Mesenchymal stem cell (in vitro differentiated cells and primary cell): ENCODE measurements at regions not wholly inside any gene's neighbourhood (a gene's known extent, or its start where the extent isn't known, plus 50 kb on each side); places are given as distances from the start of the nearest gene placed in this dataset.

Experiments used
- DNase-seq: peaks from one replicate; pipeline ENCODE4 v3.0.0-alpha.2; 2013
- H2AFZ ChIP-seq: one replicate; pipeline ENCODE4 v1.6.1; 2013; ENCODE audit warnings: low read depth, mild to moderate bottlenecking, control low read depth, inconsistent platforms, low read length, moderate library complexity
- H2AK5ac ChIP-seq: 2 replicates; pipeline ENCODE4 v1.6.1; 2013; ENCODE audit warnings: low read length, moderate library complexity, mild to moderate bottlenecking, inconsistent platforms; ENCODE audit not compliant: severe bottlenecking
- H2BK120ac ChIP-seq: one replicate; pipeline ENCODE4 v1.6.1; 2013; ENCODE audit warnings: low read depth, mild to moderate bottlenecking, inconsistent platforms, low read length, moderate library complexity
- H2BK12ac ChIP-seq, 2 experiments: one replicate each; pipeline ENCODE4 v1.6.1; 2013; ENCODE audit warnings: inconsistent platforms in 2 of 2, low read length in 2 of 2, mild to moderate bottlenecking in 2 of 2, moderate library complexity in 2 of 2, control low read depth in 1 of 2
- H2BK15ac ChIP-seq: one replicate; pipeline ENCODE4 v1.6.1; 2013; ENCODE audit warnings: mild to moderate bottlenecking, low read depth, inconsistent platforms; ENCODE audit not compliant: poor library complexity, severe bottlenecking
- H2BK5ac ChIP-seq: 2 replicates; pipeline ENCODE4 v1.6.1; 2013; ENCODE audit warnings: low read depth, mild to moderate bottlenecking, low read length, control low read depth, inconsistent platforms; ENCODE audit not compliant: poor library complexity, severe bottlenecking
- H3K14ac ChIP-seq, 2 experiments: one replicate each; pipeline ENCODE4 v1.6.1; 2013; ENCODE audit warnings: inconsistent platforms in 2 of 2, low read length in 2 of 2, control low read depth in 1 of 2, mild to moderate bottlenecking in 1 of 2, moderate library complexity in 1 of 2
- H3K18ac ChIP-seq, 2 experiments: one replicate each; pipeline ENCODE4 v1.6.1; 2013; ENCODE audit warnings: inconsistent platforms in 2 of 2, low read length in 2 of 2, control low read depth in 1 of 2, low read depth in 1 of 2, mild to moderate bottlenecking in 1 of 2
- H3K23ac ChIP-seq, 2 experiments: one replicate each; pipeline ENCODE4 v1.6.1; 2013; ENCODE audit warnings: inconsistent platforms in 2 of 2, low read length in 2 of 2, mild to moderate bottlenecking in 2 of 2, moderate library complexity in 2 of 2, control low read depth in 1 of 2
- H3K27ac ChIP-seq: 2 replicates; pipeline ENCODE4 v1.5.1; 2013; ENCODE audit warnings: mild to moderate bottlenecking, moderate library complexity, low read length, control low read depth, inconsistent platforms; ENCODE audit not compliant: poor library complexity, severe bottlenecking
- H3K27me3 ChIP-seq, 2 experiments: 2 replicates each; pipeline versions ENCODE4 v1.6.1 to v1.7.0; 2013; ENCODE audit warnings: low read length in 2 of 2, mild to moderate bottlenecking in 2 of 2, moderate library complexity in 2 of 2, control low read depth in 1 of 2, inconsistent platforms in 1 of 2; ENCODE audit not compliant: control insufficient read depth in 1 of 2, insufficient read depth in 1 of 2
- H3K36me3 ChIP-seq, 2 experiments: 2 replicates each; pipeline versions ENCODE4 v1.6.1 to v1.7.0; 2013; ENCODE audit warnings: low read length in 2 of 2, control low read depth in 1 of 2, inconsistent platforms in 1 of 2, low read depth in 1 of 2, mild to moderate bottlenecking in 1 of 2; ENCODE audit not compliant: insufficient read depth in 2 of 2, control insufficient read depth in 1 of 2
- H3K4ac ChIP-seq, 2 experiments: one replicate each; pipeline ENCODE4 v1.6.1; 2013; ENCODE audit warnings: inconsistent platforms in 2 of 2, low read length in 2 of 2, mild to moderate bottlenecking in 2 of 2, moderate library complexity in 2 of 2, control low read depth in 1 of 2, low read depth in 1 of 2
- H3K4me1 ChIP-seq: 2 replicates; pipeline ENCODE4 v1.6.1; 2013; ENCODE audit warnings: low read depth, low read length, control low read depth; ENCODE audit not compliant: control insufficient read depth, insufficient read depth
- H3K4me2 ChIP-seq: 2 replicates; pipeline ENCODE4 v1.6.1; 2013; ENCODE audit warnings: low read length, mild to moderate bottlenecking, inconsistent platforms; ENCODE audit not compliant: poor library complexity, severe bottlenecking
- H3K4me3 ChIP-seq, 2 experiments: 2 replicates each; pipeline versions ENCODE4 v1.5.1 to v1.7.0; 2013; ENCODE audit warnings: low read length in 2 of 2, mild to moderate bottlenecking in 2 of 2, control low read depth in 1 of 2, low read depth in 1 of 2; ENCODE audit not compliant: insufficient read depth in 1 of 2
- H3K79me1 ChIP-seq: replicated peaks from 2 replicates; pipeline ENCODE4 v1.6.1; 2013; ENCODE audit warnings: mild to moderate bottlenecking, control low read depth, low read length, inconsistent platforms; ENCODE audit not compliant: poor library complexity, severe bottlenecking
- H3K9ac ChIP-seq: 2 replicates; pipeline ENCODE4 v1.7.0; 2013; ENCODE audit warnings: mild to moderate bottlenecking, low read length, moderate library complexity
- H3K9me3 ChIP-seq: 2 replicates; pipeline ENCODE4 v1.7.0; 2013; ENCODE audit warnings: mild to moderate bottlenecking, low read length; ENCODE audit not compliant: control insufficient read depth
- H4K8ac ChIP-seq: one replicate; pipeline ENCODE4 v1.6.1; 2013; ENCODE audit warnings: inconsistent platforms, mild to moderate bottlenecking, low read length, moderate library complexity
- H4K91ac ChIP-seq: one replicate; pipeline ENCODE4 v1.6.1; 2013; ENCODE audit warnings: mild to moderate bottlenecking, low read length, inconsistent platforms
- WGBS: methylation state at CpG from one replicate; pipeline ENCODE4 v1.1.7; 2013; ENCODE audit warnings: mixed read lengths; 5-methylcytosine and 5-hydroxymethylcytosine counted together

DNA sequence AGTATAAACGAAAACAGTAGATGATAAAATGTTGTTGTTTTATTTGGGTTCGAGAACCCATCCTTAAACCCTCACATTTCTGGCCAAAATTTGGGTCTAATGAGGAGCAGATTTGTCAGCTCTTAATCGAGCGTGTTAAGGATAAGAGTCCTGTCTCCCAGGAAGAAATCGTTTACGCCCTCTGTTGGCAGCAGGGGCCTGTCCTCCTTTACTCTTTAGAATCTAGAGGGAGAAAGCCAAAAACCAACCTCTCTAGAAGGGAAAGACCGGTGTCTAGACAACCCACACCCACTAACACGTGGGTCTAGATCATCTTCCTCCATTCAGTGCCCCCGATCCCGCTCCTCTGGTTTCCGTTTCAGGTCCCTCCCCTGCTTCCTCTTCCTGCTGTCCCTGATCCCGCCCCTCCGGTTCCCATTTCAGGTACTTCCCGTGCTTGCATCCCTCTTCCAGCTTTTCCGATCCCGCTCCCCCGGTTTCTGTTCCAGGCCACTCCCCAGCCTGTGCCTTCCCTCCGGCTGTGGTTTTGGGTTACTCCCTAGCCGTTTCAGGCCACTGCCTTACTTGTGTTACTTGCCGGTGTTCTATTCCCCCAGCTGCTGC, 339.1 kb downstream of the PAPSS1 start:
- 96% methylated on average over 19 of the region's 20 CpGs for WGBS
- Histone ChIP-seq H4K91ac (no peak overlapping the region), H3K27me3 (peaks cover 0 to 5% of the 10 kb centered on the region in 2 experiments), H2AK5ac (peak overlapping the region; percentile 88), H3K9ac (no peak overlapping the region), H3K4me2 (no peak overlapping the region), H3K27ac (no peak overlapping the region), H3K4ac (no peak overlapping the region), H3K14ac (no peak overlapping the region), H3K79me1 (no peaks in the 10 kb centered on the region), H3K9me3 (no peaks in the 10 kb centered on the region), H4K8ac (no peak overlapping the region), H3K23ac (no peak overlapping the region), H2AFZ (no peak overlapping the region), H3K4me1 (no peaks in the 10 kb centered on the region), H2BK12ac (peak overlapping the region in 1 of 2 experiments; percentile 77), H3K18ac (no peak overlapping the region), H2BK15ac (no peak overlapping the region), H3K36me3 (no peaks in the 10 kb centered on the region), H2BK5ac (no peak overlapping the region), H2BK120ac (no peak overlapping the region), H3K4me3 (no peak overlapping the region)
- DNase-seq: no peak

DNA sequence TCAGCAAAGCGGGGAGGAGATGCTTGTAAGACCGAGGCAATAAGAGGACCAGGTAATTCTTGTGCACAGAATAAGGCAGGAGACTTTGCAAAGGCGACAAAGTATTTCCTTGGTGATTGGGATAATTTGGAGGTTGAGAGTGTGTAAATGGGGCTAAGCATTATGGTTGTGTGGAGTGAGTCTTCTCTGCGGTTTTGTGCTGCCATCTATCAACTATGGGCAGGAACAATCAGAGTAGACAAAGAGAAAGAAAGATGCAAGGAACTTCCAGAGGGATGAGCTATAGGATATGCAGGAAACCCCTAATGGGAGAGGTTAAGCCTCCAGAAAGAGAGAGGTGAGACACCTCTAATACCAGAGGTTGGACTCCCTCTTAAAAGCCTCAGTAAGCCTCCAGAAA, 339.8 kb downstream of the PAPSS1 start:
- peak overlapping the region; percentile 94 for H2BK120ac ChIP-seq
- peak overlapping the region; percentile 21 to 96 for H2BK12ac ChIP-seq
- no peaks in the 10 kb centered on the region for H3K9me3 ChIP-seq
- no peak overlapping the region for H2AFZ ChIP-seq
- H4K8ac ChIP-seq: peak overlapping the region; percentile 65
- H3K4ac ChIP-seq: peak overlapping the region in 1 of 2 experiments; percentile 91
- WGBS: 97% methylated on average over 4 of the region's 4 CpGs
- H3K27me3 ChIP-seq: peaks cover 0 to 5% of the 10 kb centered on the region in 2 experiments
- H3K14ac ChIP-seq: no peak overlapping the region
- H3K36me3 ChIP-seq: no peaks in the 10 kb centered on the region
- no peak overlapping the region for H3K9ac ChIP-seq
- H3K4me3 ChIP-seq: no peak overlapping the region
- peak overlapping the region; percentile 3 for H2BK5ac ChIP-seq
- H2AK5ac ChIP-seq: peak overlapping the region; percentile 100
- H3K4me1 ChIP-seq: no peaks in the 10 kb centered on the region
- peak overlapping the region; percentile 95 for H2BK15ac ChIP-seq
- no peaks in the 10 kb centered on the region for H3K79me1 ChIP-seq
- no peak overlapping the region for H3K4me2 ChIP-seq
- no peak overlapping the region for H3K23ac ChIP-seq
- DNase-seq: no peak
- peak overlapping the region; percentile 79 for H4K91ac ChIP-seq
- peak overlapping the region; percentile 68 to 75 for H3K18ac ChIP-seq
- no peak overlapping the region for H3K27ac ChIP-seq

DNA sequence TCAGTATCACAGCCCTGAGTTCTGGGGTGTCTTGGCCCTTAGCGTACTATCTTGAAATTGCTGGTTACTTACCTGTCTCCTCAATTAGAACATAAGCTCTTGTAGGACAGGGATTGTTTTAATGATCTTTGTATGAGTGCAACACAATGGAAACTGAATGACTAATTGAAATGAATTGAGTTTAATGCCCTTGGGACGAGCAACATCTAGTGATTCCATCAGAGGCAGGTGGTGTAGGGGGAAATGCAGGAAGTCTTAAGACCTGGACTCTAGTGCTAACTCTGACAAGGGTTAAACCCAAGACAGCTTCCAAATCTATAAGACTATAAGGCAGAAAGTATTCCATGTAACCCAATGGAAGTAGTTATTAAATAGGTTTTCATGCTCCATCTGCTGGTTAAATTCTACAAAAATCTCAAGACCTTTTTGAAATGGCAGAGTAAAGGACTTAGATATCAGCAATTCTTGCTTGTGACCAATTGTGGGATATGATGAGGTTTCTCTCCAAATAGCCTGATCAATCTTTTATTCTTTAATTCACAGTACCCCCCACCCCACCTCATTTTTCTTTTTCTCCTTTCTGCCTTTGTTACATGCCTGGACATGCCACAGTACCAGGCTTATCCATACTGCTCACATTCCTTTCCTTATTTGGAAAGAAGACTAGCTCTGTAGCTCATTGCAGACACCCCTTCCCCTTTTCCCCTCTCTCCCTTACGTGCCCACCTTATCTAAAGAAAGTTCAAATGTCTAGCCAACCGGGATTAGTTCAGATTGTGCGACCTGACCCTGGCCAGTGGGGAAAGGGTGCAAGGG, 340.8 kb downstream of the PAPSS1 start:
- Histone ChIP-seq H3K23ac (no peak overlapping the region), H3K4me3 (no peak overlapping the region), H3K9me3 (no peaks in the 10 kb centered on the region), H2BK5ac (peak overlapping the region; percentile 3), H2BK120ac (peak overlapping the region; percentile 94), H2AK5ac (peak overlapping the region; percentile 73), H3K18ac (peak overlapping the region; percentile 26 to 72), H2BK12ac (peak overlapping the region; percentile 18 to 96), H3K9ac (peak overlapping the region; percentile 31), H3K4ac (peak overlapping the region; percentile 41 to 79), H3K4me1 (no peaks in the 10 kb centered on the region), H2AFZ (no peak overlapping the region), H4K8ac (peak overlapping the region; percentile 45), H3K36me3 (no peaks in the 10 kb centered on the region), H2BK15ac (no peak overlapping the region), H4K91ac (peak overlapping the region; percentile 70), H3K4me2 (no peak overlapping the region), H3K27ac (no peak overlapping the region), H3K27me3 (peaks cover 0 to 5% of the 10 kb centered on the region in 2 experiments), H3K79me1 (no peaks in the 10 kb centered on the region), H3K14ac (no peak overlapping the region)
- 80% methylated on average over 4 of the region's 5 CpGs for WGBS
- peak; percentile 42 for DNase-seq

DNA sequence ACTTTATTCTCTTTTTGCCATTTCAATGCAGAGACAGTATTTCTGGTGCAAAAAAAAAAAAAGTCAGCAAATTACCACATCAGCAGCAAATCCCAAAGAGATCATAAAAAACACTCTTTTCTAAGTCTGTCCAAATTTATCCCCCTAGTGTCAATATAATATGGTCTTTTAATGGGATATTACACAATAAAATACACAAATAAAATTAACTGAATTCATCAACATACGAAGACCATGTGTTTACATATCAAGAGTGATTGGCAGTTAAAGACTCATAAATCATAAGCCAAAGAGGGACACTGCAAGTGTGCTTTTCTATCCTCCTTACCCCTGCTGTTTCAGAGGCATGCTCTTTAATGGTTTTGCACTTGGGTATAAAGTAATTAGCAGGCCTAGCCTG, 340.2 kb upstream of the DKK2 start:
- Histone ChIP-seq H3K4me3 (no peak overlapping the region), H2BK12ac (no peak overlapping the region), H3K18ac (no peak overlapping the region), H3K9me3 (no peaks in the 10 kb centered on the region), H3K9ac (no peak overlapping the region), H3K4ac (no peak overlapping the region), H2AFZ (no peak overlapping the region), H2AK5ac (no peak overlapping the region), H3K36me3 (no peaks in the 10 kb centered on the region), H3K14ac (no peak overlapping the region), H3K4me1 (no peaks in the 10 kb centered on the region), H2BK5ac (no peak overlapping the region), H2BK120ac (no peak overlapping the region), H4K8ac (no peak overlapping the region), H3K23ac (no peak overlapping the region), H2BK15ac (no peak overlapping the region), H3K27me3 (no peaks in the 10 kb centered on the region), H3K79me1 (no peaks in the 10 kb centered on the region), H3K4me2 (no peak overlapping the region), H3K27ac (no peak overlapping the region), H4K91ac (no peak overlapping the region)
- WGBS: no CpG with 5 or more reads among the region's 1 CpG
- DNase-seq: no peak
